Germinal center (tissue), 1 donor: ENCODE measurements at regions not wholly inside any gene's neighbourhood (a gene's known extent, or its start where the extent isn't known, plus 50 kb on each side); places are given as distances from the start of the nearest gene placed in this dataset.
"Not testable (repeated sequence)": the region's sequence is repeated elsewhere in the genome, so short reads cannot be mapped to it uniquely, and the experiment has no call there.

Source experiments
- DNase-seq: peaks from one replicate; pipeline ENCODE4 v3.0.0; 2012; ENCODE audit warnings: mixed read lengths, low spot score

DNA sequence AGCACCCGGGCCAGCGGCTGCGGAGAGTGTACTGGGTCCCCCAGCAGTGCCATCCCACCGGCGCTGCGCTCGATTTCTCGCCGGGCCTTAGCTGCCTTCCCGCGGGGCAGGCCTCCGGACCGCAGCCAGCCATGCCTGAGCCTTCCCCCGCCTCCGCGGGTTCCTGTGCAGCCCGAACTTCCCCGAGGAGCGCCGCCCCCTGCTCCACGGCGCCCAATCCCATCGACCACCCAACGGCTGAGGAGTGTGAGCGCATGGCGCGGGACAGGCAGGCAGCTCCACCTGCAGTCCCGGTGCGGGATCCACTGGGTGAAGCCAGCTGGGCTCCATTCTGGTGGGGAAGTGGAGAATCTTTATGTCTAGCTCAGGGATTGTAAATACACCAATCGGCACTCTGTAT is 325.4 kb downstream of the PPP1R3A start:
- DNase-seq, result not testable (repeated sequence)

DNA sequence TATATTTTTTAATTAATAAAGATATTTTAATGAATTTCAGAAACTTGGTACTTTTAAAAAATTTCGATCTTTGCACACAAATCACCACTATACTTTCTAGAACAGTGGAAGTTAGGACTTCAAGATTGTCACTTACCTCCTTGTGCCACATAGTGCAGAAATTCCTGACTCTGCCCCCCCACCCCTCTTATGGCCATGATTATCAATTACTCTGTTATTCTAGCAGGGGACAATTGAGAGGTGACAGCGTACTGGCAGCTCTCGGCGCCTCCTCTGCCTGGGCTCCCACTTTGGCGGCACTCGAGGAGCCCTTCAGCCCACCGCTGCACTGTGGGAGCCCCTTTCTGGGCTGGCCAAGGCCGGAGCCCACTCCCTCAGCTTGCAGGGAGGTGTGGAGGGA is 325.9 kb downstream of the PPP1R3A start:
- not testable (repeated sequence) for DNase-seq

DNA sequence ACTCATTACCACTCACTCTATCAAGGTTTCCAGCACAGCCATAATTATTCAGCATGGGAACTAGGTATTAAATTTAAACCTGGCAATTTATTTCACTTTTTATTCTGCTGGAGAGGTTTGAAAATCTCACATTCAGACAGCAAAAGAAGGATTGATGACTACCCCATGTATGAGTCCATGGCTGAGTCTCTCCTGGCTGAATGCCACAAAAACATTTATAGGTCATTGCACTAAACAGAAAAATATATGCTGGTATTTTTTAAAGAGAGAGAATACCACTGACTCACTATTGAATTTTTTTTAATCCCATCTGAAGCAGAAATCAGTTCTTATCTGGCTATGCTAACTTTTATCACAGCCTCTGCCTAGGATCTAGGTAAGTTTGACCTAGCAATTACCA is 336.3 kb downstream of the PPP1R3A start:
- DNase-seq, result no peak

DNA sequence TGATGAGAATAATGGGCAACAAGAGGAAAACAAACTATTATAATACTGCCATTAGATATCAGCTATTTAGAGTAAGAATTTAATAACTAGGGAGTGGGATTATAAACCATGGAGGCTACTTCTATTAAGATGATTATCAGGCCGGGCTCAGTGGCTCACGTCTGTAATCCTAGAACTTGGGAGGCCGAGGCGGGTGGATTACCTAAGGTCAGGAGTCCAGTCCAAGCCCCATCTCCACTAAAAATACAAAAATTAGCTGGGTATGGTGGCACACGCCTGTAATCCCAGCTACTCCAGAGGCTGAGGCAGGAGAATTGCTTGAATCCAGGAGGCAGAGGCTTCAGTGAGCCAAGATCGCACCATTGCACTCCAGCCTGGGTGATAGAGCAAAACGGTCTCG is 355.6 kb downstream of the PPP1R3A start:
- not testable (repeated sequence) for DNase-seq

DNA sequence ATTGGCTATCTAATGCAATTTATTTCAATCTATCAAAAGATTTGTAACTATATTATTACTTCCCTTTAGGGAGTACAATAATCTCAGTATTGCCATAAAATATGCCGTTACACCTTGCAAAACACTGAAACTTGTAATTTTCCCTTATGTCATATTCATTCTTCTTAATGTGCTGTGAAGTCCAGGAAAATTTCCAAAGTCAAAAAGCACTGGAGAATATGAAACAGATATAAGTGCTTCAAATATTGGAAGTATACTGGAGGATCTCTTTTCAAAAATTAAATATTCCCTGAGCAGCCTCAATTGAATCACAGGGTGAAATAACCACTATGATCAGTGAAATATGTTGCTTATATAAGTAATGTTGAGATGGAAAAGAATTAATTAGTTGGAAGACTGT is 356.0 kb downstream of the PPP1R3A start:
- DNase-seq, result no peak

DNA sequence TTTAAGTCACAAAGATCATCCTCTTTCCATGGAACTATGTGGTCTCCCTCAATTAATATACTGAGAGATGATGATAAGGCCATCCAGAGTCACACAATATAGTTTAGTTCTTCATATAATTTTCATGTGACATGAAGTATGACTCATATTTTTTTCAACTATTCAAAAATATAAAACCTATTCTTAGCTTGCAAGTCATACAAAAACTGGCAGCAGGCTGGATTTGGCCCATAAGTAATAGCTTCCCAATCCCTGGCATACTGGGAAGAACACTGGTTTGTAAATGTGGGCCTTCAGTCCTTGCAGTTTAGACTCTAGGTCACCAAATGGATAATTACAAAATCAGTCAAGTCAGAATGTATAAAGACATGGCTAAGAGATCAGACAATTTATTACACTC is 356.6 kb downstream of the PPP1R3A start:
- DNase-seq, result no peak

DNA sequence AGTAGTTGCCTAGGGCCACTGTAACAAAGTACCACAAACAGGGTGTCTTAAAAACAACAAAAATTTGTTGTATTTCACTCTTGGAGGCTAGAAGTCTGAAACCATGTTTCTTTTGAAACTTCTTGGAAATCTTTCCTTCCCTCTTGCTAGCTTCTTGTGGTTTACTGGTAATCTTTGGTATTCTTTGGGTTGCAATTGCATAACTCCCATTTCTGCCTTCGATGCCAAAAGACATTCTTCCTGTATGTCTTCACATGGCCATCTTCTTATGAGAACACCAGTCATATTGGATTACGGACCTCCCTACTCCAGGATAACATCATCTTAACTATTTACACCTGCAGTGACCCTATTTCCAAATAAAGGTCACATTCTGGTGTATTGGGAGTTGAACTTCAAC is 357.4 kb downstream of the PPP1R3A start:
- DNase-seq, result no peak

DNA sequence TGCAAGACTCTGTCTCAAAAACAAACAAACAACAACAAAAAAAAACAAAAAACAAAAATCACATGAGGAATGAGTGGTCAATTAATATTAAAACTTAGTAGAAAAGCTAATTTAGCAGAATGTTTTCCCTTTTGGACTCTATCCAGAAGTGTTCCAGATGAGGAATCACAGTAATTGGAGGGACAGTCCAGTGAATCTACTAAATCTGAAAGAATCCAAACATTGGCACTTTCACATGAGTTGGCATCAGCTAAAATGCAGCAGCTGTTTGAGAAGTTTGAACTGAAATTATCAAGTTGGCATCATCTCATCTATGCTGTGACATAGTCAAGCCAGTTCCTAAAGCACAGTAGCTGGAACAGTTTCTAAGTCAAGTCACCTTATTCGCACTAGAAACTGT is 367.8 kb downstream of the PPP1R3A start:
- DNase-seq, result no peak

DNA sequence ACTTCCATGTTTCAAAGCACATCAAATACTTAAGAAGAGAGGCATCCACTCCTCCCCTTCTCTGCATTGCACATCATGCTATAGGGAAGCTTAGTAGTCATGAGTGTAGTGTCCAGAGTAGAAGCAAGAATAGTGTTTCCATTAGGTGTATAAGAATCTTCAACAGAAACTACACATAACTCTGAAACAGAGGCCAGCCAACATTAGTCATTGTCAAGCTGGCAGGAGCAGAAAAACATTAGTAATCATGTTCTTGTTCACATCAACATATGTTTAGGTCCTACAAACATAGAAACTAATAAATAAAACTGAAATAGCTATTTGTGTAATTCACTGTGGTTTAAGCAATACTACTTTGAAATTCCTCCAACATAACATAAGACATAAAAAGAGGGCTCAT is 370.2 kb downstream of the PPP1R3A start:
- no peak for DNase-seq

DNA sequence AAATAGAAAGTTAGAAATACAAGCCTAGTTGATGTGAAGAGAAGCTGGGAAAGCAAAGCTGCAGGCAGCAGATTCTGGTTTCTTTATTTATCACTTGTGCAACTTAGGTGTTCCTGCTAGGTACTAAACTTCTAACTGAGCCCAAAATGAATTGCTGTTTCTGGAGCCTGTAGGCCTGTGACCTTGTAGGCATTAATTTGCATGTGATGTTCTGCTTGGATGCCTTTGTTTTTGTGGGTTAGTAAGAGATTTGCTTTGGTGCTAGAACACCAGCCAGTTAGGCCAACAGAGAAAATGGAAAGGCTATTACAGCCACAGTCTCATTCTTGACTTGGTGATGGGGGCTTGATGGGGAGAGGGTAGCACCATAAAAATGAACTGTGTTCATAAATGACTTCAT is 370.7 kb downstream of the PPP1R3A start:
- DNase-seq, result no peak

DNA sequence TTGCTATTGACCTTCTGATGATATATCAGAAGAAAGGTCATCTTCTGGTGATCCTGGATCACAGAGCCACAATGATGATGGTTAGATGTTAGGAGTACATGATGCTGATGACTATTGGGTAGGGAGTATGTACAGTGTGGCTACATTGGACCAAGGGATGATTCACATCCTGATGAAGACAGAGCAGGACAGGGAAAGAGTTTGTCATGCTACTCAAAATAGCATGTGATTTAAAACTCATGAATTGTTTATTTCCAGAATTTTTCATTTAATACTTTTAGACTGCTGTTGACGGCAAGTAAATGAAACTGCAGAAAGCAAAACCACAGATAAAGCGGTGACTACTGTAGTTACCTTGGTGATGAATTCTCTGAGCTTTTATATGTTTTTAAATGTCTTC is 397.3 kb downstream of the PPP1R3A start:
- no peak for DNase-seq

DNA sequence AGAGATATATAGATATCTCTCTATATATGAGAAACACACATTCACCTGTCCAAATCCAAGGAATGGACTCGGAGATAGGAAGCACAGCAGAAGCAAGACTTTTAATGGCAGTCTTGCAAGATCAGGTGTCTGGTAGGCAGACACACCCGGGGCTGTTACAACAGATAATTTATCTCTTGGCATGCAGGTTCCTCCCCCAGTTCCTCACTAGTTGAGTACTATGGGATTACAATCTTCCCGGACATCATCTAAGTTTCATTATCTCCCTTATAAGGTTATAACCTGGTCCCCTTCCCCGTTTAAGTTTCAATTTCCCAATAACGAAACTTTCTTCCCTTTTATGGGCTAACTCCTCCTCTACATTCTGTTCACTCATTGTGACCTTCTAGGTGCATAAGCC is 399.3 kb downstream of the PPP1R3A start:
- DNase-seq, result no peak

DNA sequence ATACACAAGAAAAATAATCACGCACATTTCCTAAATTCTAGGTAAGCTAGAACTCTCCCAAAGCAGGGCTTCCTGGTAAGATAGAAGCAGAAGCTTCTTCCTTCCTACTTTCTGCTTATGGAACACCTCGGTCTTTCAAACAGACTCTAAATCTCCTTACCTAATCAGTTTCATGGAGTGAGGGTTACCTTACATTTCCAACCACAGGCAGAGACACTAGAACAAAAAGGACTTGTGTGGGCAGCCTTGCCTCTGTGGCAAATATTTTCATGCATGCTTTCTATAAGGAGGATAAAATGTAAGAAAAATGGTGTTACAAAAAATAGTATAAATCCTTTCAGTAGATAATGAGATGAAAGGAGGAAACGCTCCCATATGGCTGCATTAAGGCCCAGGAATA is 386.3 kb upstream of the SMIM30 start:
- no peak for DNase-seq

DNA sequence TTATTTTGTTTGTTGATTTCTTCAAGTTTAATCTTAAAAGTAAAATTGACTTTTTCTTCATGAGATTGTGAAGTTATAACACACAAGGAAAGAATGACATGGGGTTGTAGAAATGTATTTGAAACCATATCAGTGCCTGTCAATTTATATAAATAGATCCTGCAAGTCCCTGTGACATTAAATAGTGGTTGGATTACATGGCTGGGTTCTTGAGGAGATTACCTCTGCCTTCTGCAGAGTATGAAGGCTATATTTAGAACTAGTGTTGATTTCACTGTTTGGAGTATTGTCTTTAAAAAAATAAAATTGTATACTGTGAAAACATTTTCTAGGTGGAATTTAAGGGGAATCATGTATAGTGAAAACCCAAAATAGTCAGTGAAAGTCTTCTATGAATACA is 385.8 kb upstream of the SMIM30 start:
- no peak for DNase-seq

DNA sequence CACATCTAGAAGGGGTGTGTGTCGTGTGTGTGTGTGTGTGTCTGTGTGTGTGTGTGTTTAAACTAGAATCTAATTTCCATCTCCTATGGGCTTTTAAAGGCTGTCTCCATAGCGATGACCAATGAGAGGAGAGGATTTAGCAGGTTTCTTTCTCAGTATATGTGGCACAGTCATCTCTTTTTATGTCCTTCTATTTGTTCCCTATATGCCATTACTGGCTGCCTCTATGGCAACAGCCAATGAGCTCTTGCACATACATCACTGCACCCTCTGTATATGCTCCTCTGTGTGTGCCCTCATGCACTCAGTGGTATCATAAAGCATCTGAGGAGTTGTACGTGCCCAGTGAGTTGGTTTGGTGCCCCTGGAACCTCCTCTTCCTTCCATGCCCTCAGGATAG is 378.2 kb upstream of the SMIM30 start:
- DNase-seq, result not testable (repeated sequence)

DNA sequence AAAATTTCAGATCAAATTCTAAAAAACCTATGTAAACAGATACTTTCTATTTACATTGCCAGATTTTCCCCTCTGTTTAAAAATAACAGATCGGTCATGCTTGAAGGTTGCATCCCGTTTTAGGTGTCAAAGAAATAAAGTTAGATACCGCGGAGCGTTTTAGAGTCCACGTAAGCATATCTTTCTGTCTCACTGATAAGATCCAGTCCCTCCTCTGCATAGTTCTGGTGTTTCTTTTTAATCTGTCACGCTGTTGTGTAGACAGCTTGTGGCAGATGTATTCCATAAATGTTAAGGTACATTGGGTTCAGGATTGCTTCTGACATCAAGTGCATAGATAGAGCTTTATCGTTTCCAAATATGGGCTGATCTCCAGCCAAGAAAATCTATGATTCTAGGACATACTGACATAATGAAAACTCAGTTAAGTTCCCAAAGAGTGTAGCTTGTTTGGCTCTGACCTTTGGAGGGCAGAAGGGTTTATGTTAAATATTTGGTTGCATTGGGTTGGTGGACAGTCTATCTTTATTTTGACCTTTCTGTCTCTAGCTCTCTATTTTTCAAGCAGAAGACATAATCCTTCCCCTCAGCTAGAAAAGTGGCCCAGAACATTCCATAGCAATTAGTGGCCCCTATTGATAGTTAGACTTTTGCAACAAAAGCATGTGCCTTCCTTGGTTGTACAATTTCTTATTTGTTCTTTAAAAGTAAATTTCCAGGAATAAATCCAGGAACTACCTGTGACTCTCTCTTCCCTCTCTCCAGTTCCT is 376.6 kb upstream of the SMIM30 start:
- not testable (repeated sequence) for DNase-seq

DNA sequence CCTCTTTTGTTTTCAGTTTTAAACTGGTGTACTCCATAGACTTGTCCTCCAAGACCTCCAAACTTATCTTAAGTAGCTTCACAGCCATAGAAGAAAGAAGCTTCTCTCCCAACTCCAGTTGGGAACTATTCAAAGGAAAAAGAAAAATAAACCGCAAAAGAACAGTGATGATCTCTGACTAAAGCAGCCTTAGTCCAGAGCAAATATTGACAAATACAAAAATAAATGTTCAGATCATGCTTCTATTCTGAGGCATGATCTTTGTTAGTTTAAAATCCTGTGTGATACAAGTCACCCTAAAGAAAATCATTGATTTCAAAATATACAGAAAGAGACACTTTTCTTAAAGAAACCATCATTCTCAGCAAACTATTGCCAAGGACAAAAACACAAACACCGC is 373.0 kb upstream of the SMIM30 start:
- DNase-seq, result no peak

DNA sequence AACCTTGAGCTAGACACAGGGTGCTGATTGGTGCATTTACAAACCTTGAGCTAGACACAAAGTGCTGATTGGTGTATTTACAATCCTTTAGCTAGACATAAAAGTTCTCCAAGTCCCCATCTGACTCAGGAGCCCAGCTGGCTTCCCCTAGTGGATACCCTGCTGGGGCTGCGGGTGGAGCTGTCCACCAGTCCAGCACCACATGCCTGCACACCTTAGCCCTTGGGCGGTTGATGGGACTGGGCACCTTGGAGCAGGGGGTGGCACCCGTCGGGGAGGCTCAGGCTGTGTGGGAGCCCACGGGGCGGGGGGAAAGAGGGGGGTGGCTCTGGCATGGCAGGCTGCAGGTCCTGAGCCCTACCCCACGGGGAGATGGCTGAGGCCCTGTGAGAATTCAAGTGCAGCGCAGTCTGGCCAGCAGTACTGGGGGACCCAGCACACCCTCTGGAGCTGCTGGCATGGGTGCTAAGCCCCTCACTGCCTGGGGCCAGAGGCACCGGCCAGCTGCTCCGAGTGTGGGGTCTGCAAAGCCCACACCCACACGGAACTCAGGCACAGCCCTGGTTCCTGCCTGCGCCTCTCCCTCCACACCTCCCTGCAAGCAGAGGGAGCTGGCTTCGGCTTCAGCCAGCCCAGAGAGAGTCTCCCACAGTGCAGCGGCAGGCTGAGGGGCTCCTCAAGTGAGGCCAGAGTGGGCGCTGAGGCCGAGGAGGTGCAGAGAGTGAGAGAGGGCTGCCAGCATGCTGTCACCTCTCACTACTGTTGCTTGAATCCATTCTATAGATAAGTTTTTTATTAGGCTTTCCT is 369.8 kb upstream of the SMIM30 start:
- no peak for DNase-seq

DNA sequence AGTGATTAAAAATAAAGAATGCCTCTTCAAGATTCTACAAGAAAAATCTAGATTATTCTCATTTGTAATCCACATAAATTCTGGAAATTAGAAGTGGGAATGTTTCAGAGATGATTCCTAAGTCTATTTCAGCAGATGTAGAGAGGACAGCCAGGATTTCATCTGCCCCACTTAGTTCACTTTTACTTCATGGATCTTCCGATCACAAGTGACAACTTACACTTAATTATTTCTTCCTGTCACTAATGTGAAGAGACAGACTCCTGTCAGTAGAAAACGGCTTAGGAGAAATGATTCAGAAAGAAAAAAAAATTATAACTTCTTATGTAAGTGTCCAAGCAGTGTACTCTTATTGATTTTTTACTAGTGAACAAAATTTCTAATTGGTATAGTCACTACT is 368.2 kb upstream of the SMIM30 start:
- DNase-seq, result no peak

DNA sequence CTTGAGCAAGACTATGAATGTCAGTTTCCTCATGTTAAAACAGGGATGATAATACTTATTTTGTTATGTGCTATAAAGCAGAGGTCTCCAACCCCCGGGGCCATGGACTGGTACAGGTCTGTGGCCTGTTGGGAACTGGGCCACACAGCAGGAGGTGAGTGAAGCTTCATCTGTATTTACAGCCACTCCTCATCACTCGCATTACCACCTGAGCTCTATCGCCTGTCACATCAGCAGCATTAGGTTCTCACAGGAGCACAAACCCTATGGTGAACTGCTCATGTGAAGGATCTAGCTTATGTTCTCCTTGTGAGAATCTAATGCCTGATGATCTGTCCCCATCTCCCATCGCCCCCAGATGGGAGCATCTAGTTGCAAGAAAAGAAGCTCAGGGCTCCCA is 365.3 kb upstream of the SMIM30 start:
- DNase-seq, result no peak

DNA sequence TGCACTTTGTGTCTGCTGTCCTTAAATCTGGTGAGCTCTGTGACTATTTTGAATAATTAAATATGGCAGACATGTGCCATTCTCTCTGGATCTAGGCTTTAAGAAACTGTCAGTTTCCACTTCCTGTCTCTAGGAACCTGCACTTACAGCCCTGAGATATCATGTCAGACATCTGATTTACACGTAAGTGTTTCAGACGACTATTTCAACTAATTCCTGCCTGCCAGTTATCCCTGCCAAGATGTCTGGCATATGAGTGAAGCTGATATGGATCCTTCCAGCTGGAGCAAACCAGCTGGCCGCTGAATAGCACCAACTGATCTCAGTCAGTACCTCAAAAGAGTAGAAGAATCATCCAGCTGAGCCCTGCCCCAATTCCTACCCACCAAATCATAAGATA is 362.2 kb upstream of the SMIM30 start:
- DNase-seq, result no peak

DNA sequence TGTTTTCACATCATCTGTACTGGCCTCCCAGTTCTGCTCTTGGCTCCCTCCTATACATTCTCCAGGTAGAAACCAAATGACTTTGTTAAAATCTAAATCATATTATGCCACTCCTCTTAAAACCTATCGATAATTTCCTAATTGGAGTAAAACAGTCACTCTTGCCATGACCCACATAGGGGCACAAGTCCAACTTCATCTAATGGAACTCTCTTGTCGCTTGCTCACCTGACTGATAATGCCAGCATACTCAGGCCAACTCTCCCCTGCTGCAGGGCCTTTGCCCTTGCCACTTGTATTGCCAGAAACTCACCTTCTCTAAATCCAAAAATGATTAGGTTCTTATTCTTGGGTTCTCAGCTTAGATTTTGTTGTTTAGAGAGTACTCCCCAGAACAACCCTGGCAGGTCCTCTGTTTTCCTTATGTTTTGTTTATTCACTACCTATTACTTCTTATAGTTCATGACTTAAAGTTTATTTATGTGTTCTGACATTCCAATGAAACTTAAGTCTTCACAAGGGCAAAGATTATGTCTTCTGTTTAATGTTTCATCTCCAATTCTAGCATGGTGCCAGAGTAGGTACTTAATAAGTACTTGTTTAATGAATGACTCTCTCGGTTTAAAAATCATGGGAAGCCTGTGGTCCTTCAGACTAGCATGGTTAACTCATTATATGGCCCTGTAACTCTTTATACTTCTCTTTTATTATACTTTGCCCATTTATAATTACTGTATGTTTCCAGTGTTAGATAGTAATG is 345.9 kb upstream of the SMIM30 start:
- DNase-seq, result no peak

DNA sequence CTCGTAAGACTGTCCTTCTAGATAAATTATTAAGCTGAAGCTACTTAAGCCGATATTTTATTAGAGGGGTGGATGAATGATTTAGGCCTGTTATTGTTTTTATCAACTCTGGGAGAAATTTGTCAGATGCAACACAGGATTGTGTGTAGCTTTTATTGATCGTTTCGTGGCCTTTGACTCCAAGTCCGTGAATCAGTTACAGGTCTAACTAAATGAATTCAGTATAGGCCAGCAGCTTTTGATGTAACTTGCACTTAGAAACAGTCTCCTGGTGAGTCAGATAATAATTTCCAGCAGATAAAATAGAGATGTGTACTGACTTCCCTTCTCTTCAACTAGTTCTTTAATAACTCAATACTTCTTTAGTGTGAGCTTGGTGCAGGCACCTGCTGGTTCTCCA is 341.7 kb upstream of the SMIM30 start:
- no peak for DNase-seq
